Colonic mucosa (tissue), 4 donors: ENCODE measurements at regions not wholly inside any gene's neighbourhood (a gene's known extent, or its start where the extent isn't known, plus 50 kb on each side); places are given as distances from the start of the nearest gene placed in this dataset.
"Not testable (repeated sequence)": the region's sequence is repeated elsewhere in the genome, so short reads cannot be mapped to it uniquely, and the experiment has no call there.

Experiments used
- DNase-seq: peaks from one replicate; pipeline ENCODE4 v3.0.0-alpha.2; 2020
- H3K27ac ChIP-seq: fragments of 200-600 bp; one replicate; pipeline ENCODE4 v1.8.0; 2021
- H3K27me3 ChIP-seq: fragments of 200-600 bp; one replicate; pipeline ENCODE4 v1.8.0; 2021
- H3K36me3 ChIP-seq: fragments of 200-600 bp; one replicate; pipeline ENCODE4 v1.8.0; 2021
- H3K4me1 ChIP-seq: fragments of 200-600 bp; one replicate; pipeline ENCODE4 v1.8.0; 2021; ENCODE audit warnings: mild to moderate bottlenecking
- H3K4me3 ChIP-seq: fragments of 200-600 bp; one replicate; pipeline ENCODE4 v1.8.0; 2021
- H3K9ac ChIP-seq, 2 donors: one replicate each; pipeline ENCODE4 v1.7.0; 2013; ENCODE audit warnings: control low read depth in 2 of 2, low read depth in 2 of 2, low read length in 2 of 2
- H3K9me3 ChIP-seq: fragments of 200-600 bp; one replicate; pipeline ENCODE4 v1.8.0; 2021
- CTCF ChIP-seq: fragments of 200-600 bp; IDR thresholded peaks from one replicate; pipeline ENCODE4 v1.8.0; 2022; ENCODE audit warnings: antibody characterized with exemption, mild to moderate bottlenecking
- intact Hi-C: fragments of 100-400 bp; cut with DNase I; formaldehyde crosslinking; loops from one replicate; pipeline ENCODE4 v1.14.1; 2022
- donor health status: healthy.
- donor health status: DM: no; HTN: no; CAD: no.
- donor health status: DM: no; HTN: no; CAD: no.

- no peak for TF ChIP-seq CTCF
- Histone ChIP-seq H3K27ac (no peak overlapping the region), H3K4me3 (no peak overlapping the region), H3K27me3 (no peaks in the 10 kb centered on the region), H3K9ac (no peak overlapping the region), H3K4me1 (no peaks in the 10 kb centered on the region), H3K9me3 (no peaks in the 10 kb centered on the region), H3K36me3 (no peaks in the 10 kb centered on the region)
- no peak for DNase-seq
- intact Hi-C loops: no loop called here
These were observed 488.7 kb upstream of the CYLC2 start for GRCh38 chr9:102506406-102506805.

GRCh38 chr9:102499468-102499867 is 495.7 kb upstream of the CYLC2 start:
- Histone ChIP-seq H3K27me3 (no peaks in the 10 kb centered on the region), H3K36me3 (no peaks in the 10 kb centered on the region), H3K27ac (no peak overlapping the region), H3K4me3 (no peak overlapping the region), H3K9ac (no peak overlapping the region), H3K9me3 (no peaks in the 10 kb centered on the region), H3K4me1 (no peaks in the 10 kb centered on the region)
- no peak for TF ChIP-seq CTCF
- intact Hi-C loops: no loop called here
- no peak for DNase-seq

- no peak for DNase-seq
- no peaks in the 10 kb centered on the region for H3K27me3 ChIP-seq
- H3K27ac ChIP-seq: no peak overlapping the region
- H3K4me3 ChIP-seq: no peak overlapping the region
- no peak overlapping the region for H3K9ac ChIP-seq
- intact Hi-C loops: no loop called here
- no peaks in the 10 kb centered on the region for H3K4me1 ChIP-seq
- no peak for TF ChIP-seq CTCF
- no peaks in the 10 kb centered on the region for H3K9me3 ChIP-seq
- no peaks in the 10 kb centered on the region for H3K36me3 ChIP-seq
These were observed 497.4 kb upstream of the CYLC2 start for GRCh38 chr9:102497709-102498108.

- H3K27me3 ChIP-seq, intact Hi-C loops, H3K27ac ChIP-seq, DNase-seq, H3K4me1 ChIP-seq, H3K36me3 ChIP-seq, H3K9me3 ChIP-seq, H3K9ac ChIP-seq, H3K4me3 ChIP-seq: not testable (repeated sequence)
These were observed 508.2 kb upstream of the CYLC2 start for GRCh38 chr9:102486976-102487375.

GRCh38 chr9:102483651-102484050 is 511.5 kb upstream of the CYLC2 start:
- H3K27ac ChIP-seq: no peak overlapping the region
- no peaks in the 10 kb centered on the region for H3K36me3 ChIP-seq
- intact Hi-C loops: no loop called here
- DNase-seq: no peak
- no peaks in the 10 kb centered on the region for H3K9me3 ChIP-seq
- H3K27me3 ChIP-seq: no peaks in the 10 kb centered on the region
- H3K4me3 ChIP-seq: no peak overlapping the region
- no peak overlapping the region for H3K9ac ChIP-seq
- H3K4me1 ChIP-seq: no peaks in the 10 kb centered on the region
- no peak for TF ChIP-seq CTCF

GRCh38 chr9:102482776-102483175 is 512.4 kb upstream of the CYLC2 start:
- Histone ChIP-seq H3K4me3 (no peak overlapping the region), H3K36me3 (no peaks in the 10 kb centered on the region), H3K9me3 (no peaks in the 10 kb centered on the region), H3K27me3 (no peaks in the 10 kb centered on the region), H3K27ac (no peak overlapping the region), H3K4me1 (no peaks in the 10 kb centered on the region), H3K9ac (no peak overlapping the region)
- DNase-seq: no peak
- intact Hi-C loops: no loop called here
- TF ChIP-seq CTCF: no peak
